NCI-H748 (cell line): ENCODE measurements at regions not wholly inside any gene's neighbourhood (a gene's known extent, or its start where the extent isn't known, plus 50 kb on each side); places are given as distances from the start of the nearest gene placed in this dataset.
"Not testable (repeated sequence)": the region's sequence is repeated elsewhere in the genome, so short reads cannot be mapped to it uniquely, and the experiment has no call there.

Source experiments
- DNase-seq: peaks from one replicate; lab custom pipeline; 2025; ENCODE audit not compliant: unreplicated experiment; lab: John Stamatoyannopoulos, UW

- DNase-seq, result no peak
Measured at GRCh38 chr12:47610686-47611252, 95.1 kb downstream of the RPAP3 start.

DNA sequence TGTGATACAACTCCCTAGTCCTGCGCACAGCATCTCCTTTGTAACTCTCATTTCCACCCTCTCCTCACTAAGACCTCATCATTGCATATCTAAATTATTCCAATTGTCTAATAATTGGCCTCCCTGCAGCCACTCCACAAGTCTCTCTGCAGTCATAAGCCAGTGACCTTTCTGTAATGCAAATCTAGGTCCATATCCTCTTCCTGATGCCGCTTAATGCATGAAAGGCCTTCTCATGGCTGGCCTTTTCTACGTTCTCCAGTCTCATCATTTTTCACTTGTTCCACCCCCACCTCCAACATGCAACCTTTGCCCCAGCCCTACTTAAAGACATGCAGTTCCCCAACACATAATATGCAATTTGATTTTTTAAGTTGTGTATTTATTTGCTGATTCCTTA is 96.0 kb downstream of the RPAP3 start:
- DNase-seq, result no peak

DNA sequence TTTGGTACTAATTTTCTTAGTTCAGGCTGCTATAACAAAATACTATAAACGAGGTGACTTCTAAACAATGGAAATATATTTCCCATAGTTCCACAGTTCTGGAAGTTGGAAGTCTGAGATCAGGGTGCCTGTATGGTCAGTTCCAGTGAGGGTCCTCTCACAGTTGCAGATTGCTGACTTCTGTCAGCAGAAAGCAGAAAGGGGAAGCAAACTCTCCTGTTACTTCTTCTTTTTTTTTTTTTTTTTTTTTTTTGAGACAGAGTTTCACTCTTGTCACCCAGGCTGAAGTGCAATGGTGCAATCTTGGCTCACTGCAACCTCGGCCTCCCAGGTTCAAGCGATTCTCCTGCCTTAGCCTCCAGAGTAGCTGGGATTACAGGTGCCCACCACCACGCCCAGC is 97.2 kb downstream of the RPAP3 start:
- not testable (repeated sequence) for DNase-seq

- DNase-seq, result no peak
Measured at GRCh38 chr12:47604221-47604873, 101.5 kb downstream of the RPAP3 start.

DNA sequence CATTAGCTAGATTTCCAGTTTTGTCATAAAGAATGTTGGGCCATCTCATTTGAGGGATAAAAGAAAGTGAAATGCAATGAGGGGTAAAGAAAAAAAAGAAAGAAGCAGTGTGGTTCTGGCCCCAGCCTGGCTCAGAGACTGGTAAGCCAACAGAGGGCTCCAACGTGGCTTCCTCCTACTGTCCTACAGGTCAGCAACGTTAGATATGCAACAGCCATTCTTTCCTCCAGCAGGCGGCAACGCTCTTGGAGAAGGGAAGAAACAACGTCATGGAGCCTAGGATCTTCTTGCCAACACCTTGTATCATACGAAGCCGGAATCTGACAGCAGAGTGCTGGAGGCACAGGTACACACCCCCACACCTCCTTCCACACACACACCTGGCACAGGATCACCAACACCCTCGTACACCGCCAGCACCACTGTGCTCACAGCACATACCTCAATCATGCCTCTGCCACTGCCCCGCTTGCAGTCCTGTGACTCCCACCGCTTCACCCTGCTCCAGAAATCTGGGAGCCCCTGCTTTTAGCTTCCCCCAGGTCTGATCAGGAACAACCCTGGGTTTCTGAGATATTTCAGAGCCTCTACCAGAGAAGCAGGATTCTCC is 102.8 kb downstream of the RPAP3 start:
- no peak for DNase-seq

GRCh38 chr12:47602325-47602724 is 103.5 kb downstream of the RPAP3 start:
- DNase-seq, result no peak

GRCh38 chr12:47601071-47601470 is 104.8 kb downstream of the RPAP3 start:
- DNase-seq, result no peak

GRCh38 chr12:47591795-47592194 is 114.0 kb downstream of the RPAP3 start:
- no peak for DNase-seq

- no peak for DNase-seq
Measured at GRCh38 chr12:47591361-47591791, 114.5 kb downstream of the RPAP3 start.

- no peak for DNase-seq
Measured at GRCh38 chr12:47590771-47591360, 115.0 kb downstream of the RPAP3 start.

DNA sequence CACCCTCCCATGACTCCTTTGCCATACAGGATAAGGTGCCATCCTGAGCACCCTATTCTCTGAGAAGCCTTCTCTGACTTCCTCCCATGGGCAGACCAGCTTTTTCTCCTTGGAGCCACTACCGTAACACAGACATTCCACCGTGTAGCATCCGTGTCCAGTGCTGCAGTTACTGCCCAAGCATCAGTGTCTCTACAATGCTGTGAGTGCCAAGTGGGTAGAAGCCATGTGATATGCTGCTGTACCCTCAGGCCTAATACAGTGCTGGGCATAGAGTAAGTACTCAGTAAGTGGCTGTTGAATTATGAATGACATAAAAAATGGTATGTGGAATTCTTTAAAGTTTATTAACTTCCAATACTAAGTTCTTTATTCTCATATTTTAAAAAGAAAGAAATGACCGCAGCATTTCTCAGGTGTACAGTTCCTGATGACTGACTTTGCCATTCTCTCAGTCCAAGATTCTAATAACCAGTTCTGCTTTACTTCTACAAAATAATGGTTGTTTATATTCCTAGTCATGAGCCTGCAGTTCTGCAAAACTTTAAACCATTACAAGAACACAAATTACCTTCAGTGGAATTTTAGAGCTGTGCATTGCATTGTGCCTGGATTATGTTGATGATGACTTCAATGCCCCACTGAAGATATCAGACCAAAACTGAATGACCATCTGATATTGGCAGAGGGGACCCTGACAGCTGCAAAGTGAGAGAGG is 118.7 kb downstream of the RPAP3 start:
- DNase-seq, result no peak

DNA sequence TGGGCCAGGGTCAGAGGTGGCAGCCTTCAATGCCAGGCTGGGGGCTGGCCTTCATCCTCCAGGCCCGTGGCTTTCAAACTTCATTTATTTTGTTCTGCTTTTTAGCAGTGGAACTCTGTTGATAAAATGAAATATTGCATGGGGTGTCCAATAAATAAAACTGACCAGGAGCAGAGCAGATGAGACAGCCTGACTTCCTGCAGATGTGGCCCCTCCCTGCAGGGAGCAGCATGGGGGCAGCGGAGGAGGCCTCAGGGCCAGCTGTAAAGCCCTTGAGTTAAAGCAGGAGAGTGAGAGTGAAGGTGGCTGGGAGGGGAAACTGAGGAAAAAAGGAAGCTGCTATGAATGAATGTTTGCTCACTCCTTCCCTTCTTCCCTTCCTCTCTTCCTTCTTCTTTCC is 120.3 kb downstream of the RPAP3 start:
- DNase-seq, result no peak

GRCh38 chr12:47578836-47579235 is 127.0 kb downstream of the RPAP3 start:
- no peak for DNase-seq

GRCh38 chr12:47577206-47577989 is 128.4 kb downstream of the RPAP3 start:
- DNase-seq, result peak; percentile 88

DNA sequence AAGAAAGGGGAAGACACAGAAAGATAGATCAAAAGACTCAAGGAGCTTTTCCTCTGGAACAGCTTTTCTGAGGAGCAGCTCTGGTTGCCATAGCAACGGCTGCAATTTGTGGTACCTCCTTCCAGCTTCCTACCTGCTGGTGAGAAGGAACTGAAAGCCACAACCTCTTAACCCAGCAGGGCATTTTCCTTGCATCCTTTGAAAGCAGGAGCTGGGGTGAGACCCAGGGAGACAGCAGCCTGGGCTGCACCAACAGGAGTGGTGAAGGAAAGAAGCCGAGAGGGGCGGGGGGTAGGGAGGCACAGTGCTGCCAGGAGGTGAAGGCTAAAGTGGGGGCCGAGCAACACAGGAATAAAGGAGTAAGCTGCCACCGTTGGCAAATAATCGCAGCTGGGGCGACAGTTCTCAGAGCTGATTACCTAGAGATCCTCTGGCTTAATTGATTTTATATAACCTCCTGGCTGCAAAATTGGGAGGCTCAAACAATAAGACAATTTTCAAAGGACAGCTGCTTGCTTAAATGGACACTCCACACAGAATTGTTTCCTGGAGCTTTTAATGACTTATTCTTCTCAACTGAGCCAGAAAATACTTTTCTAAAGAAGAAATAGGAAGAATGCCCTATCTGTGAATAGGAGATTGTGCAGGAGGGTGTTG is 129.4 kb downstream of the RPAP3 start:
- peak; percentile 97 for DNase-seq

DNA sequence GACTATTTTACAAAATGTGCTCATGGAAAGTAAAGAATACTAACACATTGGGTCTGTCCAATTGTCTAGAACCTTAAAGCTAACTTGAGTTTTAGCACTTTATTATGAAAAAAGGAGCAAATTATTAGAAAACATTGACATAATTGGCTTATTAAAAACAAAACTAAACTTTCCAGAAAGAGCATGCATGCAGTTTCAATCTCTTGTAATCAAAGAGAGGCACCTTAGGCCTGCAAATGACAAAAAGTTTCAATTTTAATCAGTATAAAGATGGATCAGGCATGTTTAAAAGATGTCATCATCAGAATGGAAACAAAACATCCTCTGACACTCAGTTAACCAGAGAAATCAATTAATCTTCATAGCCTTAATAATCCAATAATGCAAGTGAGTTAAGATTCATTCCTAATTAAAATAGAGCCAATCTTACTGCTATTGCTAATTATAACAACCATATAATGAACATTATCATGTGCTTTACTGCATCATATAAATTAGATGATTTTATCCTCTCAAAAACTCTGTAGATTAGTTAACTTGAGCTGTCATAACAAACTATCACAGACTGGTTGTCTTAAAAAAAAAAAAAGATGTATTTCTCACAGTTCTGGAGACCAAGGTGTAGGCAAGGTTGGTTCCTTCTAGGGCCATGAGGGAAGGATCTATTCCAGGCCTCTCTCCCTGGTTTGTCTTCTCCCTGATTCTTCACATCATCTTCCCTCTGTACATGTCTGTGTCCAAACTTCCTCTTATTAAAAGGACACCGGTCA is 131.4 kb downstream of the RPAP3 start:
- DNase-seq, result no peak

GRCh38 chr12:47573146-47573659 is 132.6 kb downstream of the RPAP3 start:
- DNase-seq, result no peak

DNA sequence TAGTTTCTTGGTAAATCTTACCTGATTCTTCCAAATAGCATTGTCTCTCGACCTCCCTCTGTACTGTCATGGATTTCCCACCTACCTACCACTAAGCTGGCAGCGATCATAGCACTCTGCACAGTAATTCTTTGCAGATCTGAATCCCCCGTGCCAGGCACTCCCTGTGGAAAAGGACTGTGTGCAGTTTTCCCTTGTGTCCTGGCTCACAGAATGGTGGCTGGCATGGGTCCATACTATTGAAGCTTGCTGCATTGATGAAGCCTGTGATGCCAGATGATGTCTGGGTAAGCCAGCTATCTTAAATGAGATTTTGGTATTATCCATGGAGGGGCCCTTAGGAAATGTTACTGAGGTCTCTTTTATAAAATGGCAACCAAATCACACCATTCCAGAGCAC is 135.7 kb downstream of the RPAP3 start:
- DNase-seq, result no peak

DNA sequence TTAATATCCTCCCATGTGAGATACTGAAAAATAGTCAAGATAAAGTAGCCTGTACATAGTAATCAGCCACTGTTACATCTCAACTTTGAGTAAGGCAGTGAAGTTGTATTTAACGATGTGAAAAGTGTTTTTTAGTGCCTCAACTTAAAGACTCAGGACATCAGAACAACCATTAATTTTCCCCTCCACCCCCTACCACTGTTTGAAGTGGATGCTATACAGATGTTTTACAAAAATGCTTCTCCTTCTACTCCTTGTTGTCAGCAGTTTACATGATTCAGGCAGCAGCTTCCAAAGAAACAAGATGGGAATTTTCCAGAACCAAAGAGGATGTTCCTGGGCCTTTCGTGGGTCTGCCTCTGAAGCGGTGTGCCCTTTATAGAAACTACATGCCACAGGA is 143.6 kb downstream of the RPAP3 start:
- no peak for DNase-seq
